BLaER1 (cell line): ENCODE measurements at regions not wholly inside any gene's neighbourhood (a gene's known extent, or its start where the extent isn't known, plus 50 kb on each side); places are given as distances from the start of the nearest gene placed in this dataset.

Source experiments
- H3K27ac ChIP-seq: shearing (Covaris generic); formaldehyde crosslinking; 2 replicates; pipeline ENCODE4 v1.8.1; 2022
- H3K27me3 ChIP-seq: shearing (Covaris generic); formaldehyde crosslinking; 2 replicates; pipeline ENCODE4 v1.8.1; 2022
- H3K36me3 ChIP-seq: shearing (Covaris generic); formaldehyde crosslinking; 2 replicates; pipeline ENCODE4 v1.8.1; 2022
- H3K4me1 ChIP-seq: shearing (Covaris generic); formaldehyde crosslinking; 2 replicates; pipeline ENCODE4 v1.8.1; 2022
- H3K4me2 ChIP-seq: shearing (Covaris generic); formaldehyde crosslinking; 2 replicates; pipeline ENCODE4 v1.8.1; 2022
- H3K4me3 ChIP-seq: shearing (Covaris generic); formaldehyde crosslinking; 2 replicates; pipeline ENCODE4 v1.8.1; 2022
- H3K9ac ChIP-seq: shearing (Covaris generic); formaldehyde crosslinking; 2 replicates; pipeline ENCODE4 v1.8.1; 2022
- H3K9me3 ChIP-seq: shearing (Covaris generic); formaldehyde crosslinking; 2 replicates; pipeline ENCODE4 v1.8.1; 2022
- H4K20me1 ChIP-seq: shearing (Covaris generic); formaldehyde crosslinking; 2 replicates; pipeline ENCODE4 v1.8.1; 2022
- Cebpa-rat ChIP-seq: shearing (Covaris generic); IDR thresholded peaks from 2 replicates; pipeline ENCODE4 v1.8.1; 2022

GRCh38 chr1:65729259-65729658 lies 63.4 kb upstream of the PDE4B start:
- no peak overlapping the region for H3K4me2 ChIP-seq
- no peaks in the 10 kb centered on the region for H3K4me1 ChIP-seq
- no peak overlapping the region for H3K27ac ChIP-seq
- H3K27me3 ChIP-seq = no peaks in the 10 kb centered on the region
- H3K36me3 ChIP-seq = no peaks in the 10 kb centered on the region
- H3K9ac ChIP-seq = no peak overlapping the region
- H3K4me3 ChIP-seq = no peak overlapping the region
- no peaks in the 10 kb centered on the region for H4K20me1 ChIP-seq
- no peaks in the 10 kb centered on the region for H3K9me3 ChIP-seq
- no peak for TF ChIP-seq Cebpa-rat

- TF ChIP-seq Cebpa-rat = no peak
Measured at GRCh38 chr1:65734979-65735378, 57.7 kb upstream of the PDE4B start.

GRCh38 chr1:65741993-65742392 lies 50.7 kb upstream of the PDE4B start:
- Histone ChIP-seq H3K4me1 (no peaks in the 10 kb centered on the region), H3K4me3 (no peak overlapping the region), H3K36me3 (0 out of 2 replicates have a peak, but pooled peaks cover 6% of the 10 kb centered on the region), H3K27me3 (no peaks in the 10 kb centered on the region), H3K9ac (no peak overlapping the region), H3K4me2 (no peak overlapping the region), H4K20me1 (no peaks in the 10 kb centered on the region), H3K9me3 (peaks cover 30% of the 10 kb centered on the region), H3K27ac (no peak overlapping the region)
- no peak for TF ChIP-seq Cebpa-rat

More at GRCh38 chr1:65734979-65735378, 57.7 kb upstream of the PDE4B start:
- no peak overlapping the region for H3K9ac ChIP-seq
- H3K4me2 ChIP-seq = no peak overlapping the region
- H3K9me3 ChIP-seq = no peaks in the 10 kb centered on the region
- no peaks in the 10 kb centered on the region for H3K36me3 ChIP-seq
- H3K27me3 ChIP-seq = no peaks in the 10 kb centered on the region
- H3K4me3 ChIP-seq = no peak overlapping the region
- no peaks in the 10 kb centered on the region for H3K4me1 ChIP-seq
- no peaks in the 10 kb centered on the region for H4K20me1 ChIP-seq
- no peak overlapping the region for H3K27ac ChIP-seq
